Body of pancreas (tissue), 4 donors: ENCODE measurements at regions not wholly inside any gene's neighbourhood (a gene's known extent, or its start where the extent isn't known, plus 50 kb on each side); places are given as distances from the start of the nearest gene placed in this dataset.

Experiments
- ATAC-seq: fragments of 150-250 bp; one replicate; pipeline ENCODE4 v1.9.1; 2016
- DNase-seq, 4 donors: peaks; one replicate each; pipeline ENCODE4 v3.0.0-alpha.2; 2019
- H3K27ac ChIP-seq, 4 donors: fragments of 200-600 bp; sonication (generic); 1 replicate in 3 of 4; 2 replicates in 1 of 4; pipeline versions ENCODE4 v1.5.1 to v1.6.1; 2016 to 2019; ENCODE audit warnings: mild to moderate bottlenecking in 1 of 4, mixed read lengths in 1 of 4, moderate library complexity in 1 of 4
- H3K27me3 ChIP-seq, 2 donors: fragments of 200-600 bp; sonication (generic); one replicate each; pipeline ENCODE4 v1.6.0; 2016; ENCODE audit warnings: mild to moderate bottlenecking in 1 of 2
- H3K36me3 ChIP-seq, 2 donors: fragments of 200-600 bp; sonication (generic); replicated peaks in 1 of 2; 2 replicates each; pipeline ENCODE4 v1.5.1; 2016; ENCODE audit warnings: low read depth in 2 of 2; ENCODE audit not compliant: insufficient read depth in 1 of 2
- H3K4me1 ChIP-seq: fragments of 200-600 bp; sonication (generic); one replicate; pipeline ENCODE4 v1.6.0; 2016
- H3K4me3 ChIP-seq, 2 donors: fragments of 200-600 bp; sonication (generic); 1 replicate in 1 of 2; 2 replicates in 1 of 2; pipeline ENCODE4 v1.5.1; 2016 to 2019
- H3K9me3 ChIP-seq, 3 donors: fragments of 200-600 bp; sonication (generic); 1 replicate in 2 of 3; 2 replicates in 1 of 3; pipeline ENCODE4 v1.5.1; 2016
- POLR2A ChIP-seq, 3 donors: fragments of 450-650 bp; IDR thresholded peaks; one replicate each; pipeline ENCODE4 v1.6.1; 2016; ENCODE audit warnings: antibody characterized with exemption in 3 of 3, mild to moderate bottlenecking in 2 of 3
- WGBS, 2 donors: methylation state at CpG; one replicate each; pipeline ENCODE4 v1.1.5; 2017; 5-methylcytosine and 5-hydroxymethylcytosine counted together
- intact Hi-C: fragments of 100-400 bp; cut with DNase I; formaldehyde crosslinking; loops from one replicate; pipeline ENCODE4 v1.15.1; 2023
- TF ChIP-seq, protein P1 (sequence below), 7 experiments: fragments of 450-650 bp in 4 of 7; fragments of 200-600 bp in 3 of 7; sonication (generic) in 3 of 7; IDR thresholded peaks; one replicate each; pipeline ENCODE4 v1.5.1; 2016 to 2019; ENCODE audit warnings: antibody characterized with exemption in 7 of 7

DNA sequence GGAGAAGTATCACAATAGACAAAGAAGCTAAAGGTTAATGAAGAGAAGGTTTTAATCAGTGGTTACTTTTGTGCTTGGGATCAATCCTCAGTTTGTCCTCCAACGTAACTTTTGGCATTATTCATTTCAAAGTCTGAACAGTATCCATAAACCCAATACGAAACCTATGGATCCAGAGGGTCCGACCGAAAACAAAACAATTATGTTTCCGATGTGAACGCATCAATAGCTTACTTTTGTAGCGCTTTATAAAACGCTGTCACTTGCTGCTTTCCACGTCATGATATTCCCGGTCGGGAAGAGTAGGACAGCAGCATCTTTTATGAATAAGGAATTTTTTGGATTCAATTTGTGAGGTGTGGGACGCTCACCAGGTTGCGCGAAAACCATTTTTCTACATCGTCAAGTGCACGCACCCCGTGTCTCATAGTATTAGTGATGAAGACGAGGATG, 383.8 kb downstream of the ZFHX3 start:
- Histone ChIP-seq H3K4me3 (peak overlapping the region; percentile 76 to 78), H3K27ac (no peak overlapping the region), H3K4me1 (no peaks in the 10 kb centered on the region), H3K36me3 (no peaks in the 10 kb centered on the region), H3K9me3 (no peaks in the 10 kb centered on the region), H3K27me3 (no peaks in the 10 kb centered on the region)
- WGBS, 2 donors, result 0 to 1% methylated on average over 18 of the region's 18 CpGs
- DNase-seq, result no peak
- TF ChIP-seq, protein P1, sequence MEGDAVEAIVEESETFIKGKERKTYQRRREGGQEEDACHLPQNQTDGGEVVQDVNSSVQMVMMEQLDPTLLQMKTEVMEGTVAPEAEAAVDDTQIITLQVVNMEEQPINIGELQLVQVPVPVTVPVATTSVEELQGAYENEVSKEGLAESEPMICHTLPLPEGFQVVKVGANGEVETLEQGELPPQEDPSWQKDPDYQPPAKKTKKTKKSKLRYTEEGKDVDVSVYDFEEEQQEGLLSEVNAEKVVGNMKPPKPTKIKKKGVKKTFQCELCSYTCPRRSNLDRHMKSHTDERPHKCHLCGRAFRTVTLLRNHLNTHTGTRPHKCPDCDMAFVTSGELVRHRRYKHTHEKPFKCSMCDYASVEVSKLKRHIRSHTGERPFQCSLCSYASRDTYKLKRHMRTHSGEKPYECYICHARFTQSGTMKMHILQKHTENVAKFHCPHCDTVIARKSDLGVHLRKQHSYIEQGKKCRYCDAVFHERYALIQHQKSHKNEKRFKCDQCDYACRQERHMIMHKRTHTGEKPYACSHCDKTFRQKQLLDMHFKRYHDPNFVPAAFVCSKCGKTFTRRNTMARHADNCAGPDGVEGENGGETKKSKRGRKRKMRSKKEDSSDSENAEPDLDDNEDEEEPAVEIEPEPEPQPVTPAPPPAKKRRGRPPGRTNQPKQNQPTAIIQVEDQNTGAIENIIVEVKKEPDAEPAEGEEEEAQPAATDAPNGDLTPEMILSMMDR (IDR thresholded peaks at IDR 0.05), result no peak
- TF ChIP-seq POLR2A (IDR thresholded peaks at IDR 0.05), result no peak
- no peak for ATAC-seq
- intact Hi-C loops, result no loop called here

DNA sequence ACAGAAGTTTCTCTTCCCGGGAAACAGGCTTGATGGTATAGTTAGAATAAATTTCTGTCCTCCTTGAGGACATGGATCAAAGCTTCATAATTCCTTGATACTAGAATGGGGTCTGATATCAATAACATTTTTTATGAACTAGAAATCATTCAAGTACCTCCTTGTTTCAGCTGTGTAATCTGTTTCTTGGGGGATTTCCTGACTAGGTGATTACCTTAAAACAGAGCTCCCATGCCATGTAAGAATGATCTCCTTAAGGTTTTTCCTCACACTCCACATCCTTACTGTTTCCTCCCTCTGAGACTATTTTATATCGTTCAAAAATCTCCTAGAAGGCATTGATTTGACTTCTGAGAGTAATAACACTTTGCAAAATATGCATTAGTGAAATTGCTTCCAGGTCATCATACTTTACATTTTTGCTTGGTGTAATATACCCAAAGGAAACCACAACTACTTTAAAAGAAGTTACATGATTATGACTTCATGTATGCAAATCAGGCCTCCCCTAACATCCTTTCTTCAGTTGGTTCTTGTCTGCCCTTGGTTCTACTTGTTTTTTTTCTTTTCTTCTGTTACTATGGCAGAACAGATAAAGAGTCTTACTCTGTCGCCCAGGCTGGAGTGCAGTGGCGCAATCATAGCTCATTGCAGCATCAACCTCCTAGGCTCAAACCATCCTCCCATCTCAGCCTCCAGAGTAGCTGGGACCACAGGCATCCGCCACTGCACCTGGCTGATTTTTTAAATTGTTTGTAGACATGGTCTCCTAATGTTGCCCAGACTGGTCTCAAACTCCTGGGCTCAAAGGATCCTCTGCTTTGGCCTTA, 388.8 kb downstream of the ZFHX3 start:
- intact Hi-C loops, result no loop called here
- DNase-seq (no peak), ATAC-seq (no peak)
- Histone ChIP-seq H3K27me3 (no peaks in the 10 kb centered on the region), H3K4me3 (no peak overlapping the region), H3K9me3 (no peaks in the 10 kb centered on the region), H3K4me1 (no peaks in the 10 kb centered on the region), H3K36me3 (no peaks in the 10 kb centered on the region), H3K27ac (no peak overlapping the region)
- no peak for TF ChIP-seq POLR2A (IDR thresholded peaks at IDR 0.05)
- TF ChIP-seq, protein P1 (IDR thresholded peaks at IDR 0.05), result no peak
- 82 to 85% methylated on average over 5 of the region's 5 CpGs for WGBS, 2 donors

DNA sequence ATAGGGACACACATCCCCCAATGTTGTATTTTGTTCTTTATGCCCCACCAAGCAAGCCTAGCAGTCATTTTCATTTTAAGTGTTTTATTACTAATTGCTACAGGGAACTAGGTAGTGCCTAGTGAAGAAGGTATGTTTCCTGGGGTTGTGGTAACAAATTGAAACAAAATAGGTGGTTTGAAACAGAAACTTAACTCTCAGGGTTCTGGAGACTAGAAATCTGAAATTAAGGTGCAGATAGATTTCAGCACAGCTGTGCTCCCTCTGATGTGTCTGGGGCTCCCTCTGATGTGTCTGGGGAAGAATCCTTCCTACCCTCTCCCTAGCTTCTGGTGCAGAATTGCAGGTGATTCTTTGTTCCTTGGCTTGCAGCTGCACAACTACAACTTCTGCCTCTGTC, 390.1 kb downstream of the ZFHX3 start:
- DNase-seq (no peak), ATAC-seq (no peak)
- intact Hi-C loops, result no loop called here
- TF ChIP-seq, protein P1 (IDR thresholded peaks at IDR 0.05), result no peak
- TF ChIP-seq POLR2A (IDR thresholded peaks at IDR 0.05), result no peak
- no peaks in the 10 kb centered on the region for H3K4me1 ChIP-seq
- no peak overlapping the region for H3K4me3 ChIP-seq
- no peaks in the 10 kb centered on the region for H3K9me3 ChIP-seq
- no peaks in the 10 kb centered on the region for H3K27me3 ChIP-seq
- no peak overlapping the region for H3K27ac ChIP-seq
- H3K36me3 ChIP-seq, result no peaks in the 10 kb centered on the region

DNA sequence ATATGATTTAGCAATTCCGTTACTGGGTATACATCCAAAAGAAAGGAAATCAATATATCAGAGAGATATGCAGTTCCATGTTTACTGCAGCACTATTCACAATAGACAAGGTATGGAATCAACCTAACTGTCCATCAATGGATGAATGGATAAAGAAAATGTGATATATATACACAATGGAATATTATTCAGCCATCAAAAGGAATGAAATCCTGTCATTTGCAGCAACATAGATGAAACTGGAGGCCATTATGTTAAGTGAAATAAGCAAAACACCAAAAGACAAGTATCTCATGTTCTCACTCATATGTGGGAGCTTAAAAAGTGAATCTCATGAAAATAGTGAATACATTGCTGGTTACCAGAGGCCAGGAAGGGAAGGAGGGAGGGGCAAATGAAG, 390.8 kb downstream of the ZFHX3 start:
- TF ChIP-seq, protein P1 (IDR thresholded peaks at IDR 0.05), result no peak
- TF ChIP-seq POLR2A (IDR thresholded peaks at IDR 0.05), result no peak
- Histone ChIP-seq H3K4me3 (no peak overlapping the region), H3K27me3 (no peaks in the 10 kb centered on the region), H3K36me3 (no peaks in the 10 kb centered on the region), H3K27ac (no peak overlapping the region), H3K9me3 (no peaks in the 10 kb centered on the region), H3K4me1 (no peaks in the 10 kb centered on the region)
- 64 to 83% methylated on average over 1 of the region's 1 CpG for WGBS, 2 donors
- intact Hi-C loops, result no loop called here
- no peak for ATAC-seq
- no peak for DNase-seq

DNA sequence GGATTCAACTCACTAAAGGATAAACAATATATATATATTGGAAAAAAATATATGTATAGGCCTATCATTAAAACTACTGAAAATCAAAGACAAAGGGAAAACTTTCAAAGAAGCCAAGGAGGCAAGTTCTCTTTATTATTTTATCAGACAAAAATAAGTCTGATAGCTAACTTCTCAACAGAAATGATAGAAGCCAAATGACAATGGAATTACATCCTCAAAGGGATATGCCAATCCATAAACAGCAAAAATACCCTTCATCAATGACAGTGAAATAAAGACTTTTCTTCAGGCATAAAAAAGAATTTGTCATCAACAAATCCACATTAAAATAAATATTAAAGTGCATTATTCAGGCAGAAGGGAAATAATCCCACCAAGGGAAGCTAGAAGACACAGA, 393.4 kb downstream of the ZFHX3 start:
- H3K4me3 ChIP-seq, result no peak overlapping the region

More for the DNA sequence above, 393.4 kb downstream of the ZFHX3 start:
- H3K27me3 ChIP-seq, result no peaks in the 10 kb centered on the region
- DNase-seq, result no peak
- H3K27ac ChIP-seq, result no peak overlapping the region
- intact Hi-C loops, result no loop called here
- no peaks in the 10 kb centered on the region for H3K36me3 ChIP-seq
- no peaks in the 10 kb centered on the region for H3K4me1 ChIP-seq
- no peak for TF ChIP-seq POLR2A (IDR thresholded peaks at IDR 0.05)
- TF ChIP-seq, protein P1 (IDR thresholded peaks at IDR 0.05), result no peak
- ATAC-seq, result no peak
- no peaks in the 10 kb centered on the region for H3K9me3 ChIP-seq
